Breast epithelium (tissue), 4 donors: ENCODE measurements at regions not wholly inside any gene's neighbourhood (a gene's known extent, or its start where the extent isn't known, plus 50 kb on each side); places are given as distances from the start of the nearest gene placed in this dataset.

Experiments
- DNase-seq, 2 donors: peaks; one replicate each; pipeline ENCODE4 v3.0.0-alpha.2; 2019; ENCODE audit warnings: low spot score in 2 of 2
- H3K27ac ChIP-seq, 2 donors: fragments of 200-600 bp; sonication (generic) in 1 of 2; one replicate each; pipeline ENCODE4 v1.5.1; 2016 to 2019; ENCODE audit warnings: mild to moderate bottlenecking in 1 of 2
- H3K27me3 ChIP-seq, 2 donors: fragments of 200-600 bp; sonication (generic) in 1 of 2; one replicate each; pipeline versions ENCODE4 v1.5.1 to v1.6.0; 2017 to 2019; ENCODE audit warnings: control low read depth in 1 of 2, mild to moderate bottlenecking in 1 of 2
- H3K36me3 ChIP-seq: fragments of 200-600 bp; one replicate; pipeline ENCODE4 v1.5.1; 2019
- H3K4me1 ChIP-seq, 2 donors: fragments of 200-600 bp; sonication (generic); one replicate each; pipeline ENCODE4 v1.5.1; 2016 to 2019; ENCODE audit warnings: control low read depth in 1 of 2
- H3K4me3 ChIP-seq, 3 donors: fragments of 200-600 bp; sonication (generic); 1 replicate in 2 of 3; 2 replicates in 1 of 3; pipeline ENCODE4 v1.5.1; 2016 to 2019; ENCODE audit warnings: mild to moderate bottlenecking in 3 of 3, moderate library complexity in 2 of 3
- H3K9me3 ChIP-seq, 2 donors: fragments of 200-600 bp; sonication (generic) in 1 of 2; one replicate each; pipeline ENCODE4 v1.5.1; 2016 to 2019; ENCODE audit warnings: control low read depth in 1 of 2
- CTCF ChIP-seq, 3 donors: fragments of 450-650 bp; IDR thresholded peaks; one replicate each; pipeline ENCODE4 v1.5.1; 2016 to 2017; ENCODE audit warnings: antibody characterized with exemption in 3 of 3, mild to moderate bottlenecking in 3 of 3, moderate library complexity in 3 of 3
- POLR2A ChIP-seq: fragments of 450-650 bp; IDR thresholded peaks from one replicate; pipeline ENCODE4 v1.6.1; 2016; ENCODE audit warnings: antibody characterized with exemption, mild to moderate bottlenecking, moderate library complexity
- POLR2AphosphoS5 ChIP-seq, 3 donors: sonication (generic); formaldehyde crosslinking; IDR thresholded peaks; one replicate each; pipeline ENCODE4 v1.6.1; 2017; ENCODE audit warnings: antibody characterized with exemption in 3 of 3
- intact Hi-C: fragments of 100-400 bp; cut with DNase I; formaldehyde crosslinking; loops from one replicate; pipeline ENCODE4 v1.15.1; 2023; ENCODE audit warnings: low total_unique reads

GRCh38 chr10:3282674-3283017 is 110.1 kb upstream of the PITRM1 start:
- no peaks in the 10 kb centered on the region for H3K9me3 ChIP-seq
- no peaks in the 10 kb centered on the region for H3K4me1 ChIP-seq
- H3K36me3 ChIP-seq = no peaks in the 10 kb centered on the region
- DNase-seq = no peak
- TF ChIP-seq CTCF (IDR thresholded peaks at IDR 0.05) (no peak), POLR2A (no peak), POLR2AphosphoS5 (IDR thresholded peaks at IDR 0.05) (no peak)
- intact Hi-C loops = no loop called here
- H3K27me3 ChIP-seq = no peaks in the 10 kb centered on the region
- H3K4me3 ChIP-seq = no peak overlapping the region
- no peak overlapping the region for H3K27ac ChIP-seq

GRCh38 chr10:3281941-3282673 is 109.5 kb upstream of the PITRM1 start:
- H3K27me3 ChIP-seq = no peaks in the 10 kb centered on the region
- TF ChIP-seq POLR2AphosphoS5 (IDR thresholded peaks at IDR 0.05) = no peak
- no peak for TF ChIP-seq CTCF (IDR thresholded peaks at IDR 0.05)
- no peak for TF ChIP-seq POLR2A
- intact Hi-C loops = no loop called here
- no peak overlapping the region for H3K4me3 ChIP-seq
- no peaks in the 10 kb centered on the region for H3K36me3 ChIP-seq
- DNase-seq = no peak
- no peaks in the 10 kb centered on the region for H3K9me3 ChIP-seq
- H3K4me1 ChIP-seq = no peaks in the 10 kb centered on the region
- H3K27ac ChIP-seq = no peak overlapping the region

DNA sequence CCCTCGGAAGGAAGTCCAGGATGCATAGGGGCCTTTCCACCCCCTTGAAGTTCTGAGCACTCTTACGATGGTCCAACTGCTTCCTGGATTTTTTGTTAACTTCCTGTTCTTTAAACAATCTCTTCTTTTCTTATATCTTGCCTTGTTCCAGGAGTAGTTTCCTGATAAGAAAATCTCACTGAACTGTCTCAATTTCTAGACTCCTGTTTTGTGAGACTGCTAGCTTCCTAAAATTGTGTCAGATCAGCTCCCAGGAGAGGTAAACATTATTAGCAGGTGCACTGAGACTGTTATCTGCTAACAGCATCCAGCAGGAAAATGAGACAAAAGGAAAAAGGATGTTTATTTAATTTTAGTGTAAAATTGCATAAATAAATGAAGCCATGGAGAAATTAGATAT is 106.2 kb upstream of the PITRM1 start:
- H3K27me3 ChIP-seq = no peaks in the 10 kb centered on the region
- no peak for DNase-seq
- H3K9me3 ChIP-seq = no peaks in the 10 kb centered on the region
- TF ChIP-seq POLR2AphosphoS5 (IDR thresholded peaks at IDR 0.05) (no peak), POLR2A (no peak), CTCF (IDR thresholded peaks at IDR 0.05) (no peak)
- intact Hi-C loops = no loop called here
- no peaks in the 10 kb centered on the region for H3K4me1 ChIP-seq
- no peaks in the 10 kb centered on the region for H3K36me3 ChIP-seq
- H3K27ac ChIP-seq = no peak overlapping the region
- H3K4me3 ChIP-seq = no peak overlapping the region

- no peaks in the 10 kb centered on the region for H3K36me3 ChIP-seq
- intact Hi-C loops = no loop called here
- no peaks in the 10 kb centered on the region for H3K4me1 ChIP-seq
- H3K4me3 ChIP-seq = no peak overlapping the region
- H3K9me3 ChIP-seq = no peaks in the 10 kb centered on the region
- no peak for TF ChIP-seq POLR2A
- no peak for TF ChIP-seq CTCF (IDR thresholded peaks at IDR 0.05)
- TF ChIP-seq POLR2AphosphoS5 (IDR thresholded peaks at IDR 0.05) = no peak
- DNase-seq = no peak
- H3K27ac ChIP-seq = no peak overlapping the region
- no peaks in the 10 kb centered on the region for H3K27me3 ChIP-seq
Measured at GRCh38 chr10:3277566-3277965, 105.0 kb upstream of the PITRM1 start.

- TF ChIP-seq POLR2A (no peak), CTCF (IDR thresholded peaks at IDR 0.05) (no peak), POLR2AphosphoS5 (IDR thresholded peaks at IDR 0.05) (no peak)
- no peaks in the 10 kb centered on the region for H3K4me1 ChIP-seq
- H3K4me3 ChIP-seq = no peak overlapping the region
- intact Hi-C loops = no loop called here
- H3K27me3 ChIP-seq = no peaks in the 10 kb centered on the region
- no peak overlapping the region for H3K27ac ChIP-seq
- no peaks in the 10 kb centered on the region for H3K36me3 ChIP-seq
- no peaks in the 10 kb centered on the region for H3K9me3 ChIP-seq
- DNase-seq = no peak
Measured at GRCh38 chr10:3274414-3274813, 101.8 kb upstream of the PITRM1 start.
